DOHH2 (cell line): ENCODE measurements at regions not wholly inside any gene's neighbourhood (a gene's known extent, or its start where the extent isn't known, plus 50 kb on each side); places are given as distances from the start of the nearest gene placed in this dataset.

Experiments
- H3F3A ChIP-seq: fragments of 200-600 bp; sonication (generic), shearing (Covaris generic); 2 replicates; pipeline ENCODE4 v1.6.0; 2016; ENCODE audit warnings: antibody characterized with exemption, mild to moderate bottlenecking; ENCODE audit not compliant: control insufficient read depth, insufficient read depth
- H3K27ac ChIP-seq: fragments of 200-600 bp; sonication (generic); 2 replicates; pipeline ENCODE4 v1.5.1; 2014; ENCODE audit warnings: low read depth, mild to moderate bottlenecking, low read length, moderate library complexity
- H3K27me3 ChIP-seq: fragments of 200-600 bp; sonication (generic); 2 replicates; pipeline ENCODE4 v1.6.1; 2014; ENCODE audit warnings: mild to moderate bottlenecking, low read length, mixed read lengths; ENCODE audit not compliant: control insufficient read depth
- H3K36me3 ChIP-seq: fragments of 200-600 bp; sonication (generic); 2 replicates; pipeline ENCODE4 v1.6.1; 2014; ENCODE audit warnings: mild to moderate bottlenecking, low read length, moderate library complexity, mixed read lengths; ENCODE audit not compliant: control insufficient read depth
- H3K4me1 ChIP-seq: fragments of 200-600 bp; sonication (generic); 2 replicates; pipeline ENCODE4 v1.6.1; 2014; ENCODE audit warnings: mild to moderate bottlenecking, low read length, mixed read lengths; ENCODE audit not compliant: control insufficient read depth
- H3K4me2 ChIP-seq: fragments of 200-600 bp; sonication (generic); 2 replicates; pipeline ENCODE4 v1.6.0; 2014; ENCODE audit warnings: mild to moderate bottlenecking, low read length, moderate library complexity
- H3K4me3 ChIP-seq: fragments of 200-600 bp; sonication (generic); 2 replicates; pipeline ENCODE4 v1.5.1; 2014; ENCODE audit warnings: mild to moderate bottlenecking, low read length, mixed read lengths
- H3K79me2 ChIP-seq: fragments of 200-600 bp; sonication (generic); 2 replicates; pipeline ENCODE4 v1.6.1; 2014; ENCODE audit warnings: mild to moderate bottlenecking, low read length, mixed read lengths; ENCODE audit not compliant: control insufficient read depth
- H3K9me2 ChIP-seq: fragments of 200-600 bp; sonication (generic); replicated peaks from 2 replicates; pipeline ENCODE4 v1.6.1; 2014; ENCODE audit warnings: mild to moderate bottlenecking, low read length, mixed read lengths; ENCODE audit not compliant: control insufficient read depth
- H3K9me3 ChIP-seq: fragments of 200-600 bp; sonication (generic); 2 replicates; pipeline ENCODE4 v1.6.1; 2014; ENCODE audit warnings: antibody characterized with exemption, low read length, mixed read lengths; ENCODE audit not compliant: control insufficient read depth, insufficient read depth
- H4K20me1 ChIP-seq: fragments of 200-600 bp; sonication (generic); 2 replicates; pipeline ENCODE4 v1.6.0; 2014; ENCODE audit warnings: low read depth, mild to moderate bottlenecking, antibody characterized with exemption, low read length, moderate library complexity; ENCODE audit not compliant: control insufficient read depth, insufficient read depth
- EZH2phosphoT487 ChIP-seq: fragments of 200-600 bp; sonication (generic); IDR thresholded peaks from 2 replicates; pipeline ENCODE4 v1.6.1; 2017; ENCODE audit warnings: borderline replicate concordance, mild to moderate bottlenecking, antibody characterized with exemption, low read length, moderate library complexity, mixed read lengths
- TF ChIP-seq, protein P1 (sequence below): fragments of 200-600 bp; sonication (generic); IDR thresholded peaks from one replicate; pipeline ENCODE4 v1.5.1; 2014; ENCODE audit warnings: antibody characterized with exemption, mild to moderate bottlenecking, low read depth, low read length; ENCODE audit not compliant: poor library complexity, severe bottlenecking

GRCh38 chr6:120805276-120805675 is 529.0 kb downstream of the TBC1D32 start:
- Histone ChIP-seq H3K4me3 (no peak overlapping the region), H3K9me3 (peaks cover 6% of the 10 kb centered on the region; the same call in 1 of the 2 replicates), H3K27ac (no peak overlapping the region), H4K20me1 (no peaks in the 10 kb centered on the region), H3K4me2 (no peak overlapping the region), H3K9me2 (no peaks in the 10 kb centered on the region), H3F3A (no peaks in the 10 kb centered on the region), H3K4me1 (no peaks in the 10 kb centered on the region), H3K27me3 (no peaks in the 10 kb centered on the region), H3K36me3 (no peaks in the 10 kb centered on the region), H3K79me2 (no peaks in the 10 kb centered on the region)
- no peak for TF ChIP-seq EZH2phosphoT487
- TF ChIP-seq, protein P1, sequence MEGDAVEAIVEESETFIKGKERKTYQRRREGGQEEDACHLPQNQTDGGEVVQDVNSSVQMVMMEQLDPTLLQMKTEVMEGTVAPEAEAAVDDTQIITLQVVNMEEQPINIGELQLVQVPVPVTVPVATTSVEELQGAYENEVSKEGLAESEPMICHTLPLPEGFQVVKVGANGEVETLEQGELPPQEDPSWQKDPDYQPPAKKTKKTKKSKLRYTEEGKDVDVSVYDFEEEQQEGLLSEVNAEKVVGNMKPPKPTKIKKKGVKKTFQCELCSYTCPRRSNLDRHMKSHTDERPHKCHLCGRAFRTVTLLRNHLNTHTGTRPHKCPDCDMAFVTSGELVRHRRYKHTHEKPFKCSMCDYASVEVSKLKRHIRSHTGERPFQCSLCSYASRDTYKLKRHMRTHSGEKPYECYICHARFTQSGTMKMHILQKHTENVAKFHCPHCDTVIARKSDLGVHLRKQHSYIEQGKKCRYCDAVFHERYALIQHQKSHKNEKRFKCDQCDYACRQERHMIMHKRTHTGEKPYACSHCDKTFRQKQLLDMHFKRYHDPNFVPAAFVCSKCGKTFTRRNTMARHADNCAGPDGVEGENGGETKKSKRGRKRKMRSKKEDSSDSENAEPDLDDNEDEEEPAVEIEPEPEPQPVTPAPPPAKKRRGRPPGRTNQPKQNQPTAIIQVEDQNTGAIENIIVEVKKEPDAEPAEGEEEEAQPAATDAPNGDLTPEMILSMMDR, result no peak

DNA sequence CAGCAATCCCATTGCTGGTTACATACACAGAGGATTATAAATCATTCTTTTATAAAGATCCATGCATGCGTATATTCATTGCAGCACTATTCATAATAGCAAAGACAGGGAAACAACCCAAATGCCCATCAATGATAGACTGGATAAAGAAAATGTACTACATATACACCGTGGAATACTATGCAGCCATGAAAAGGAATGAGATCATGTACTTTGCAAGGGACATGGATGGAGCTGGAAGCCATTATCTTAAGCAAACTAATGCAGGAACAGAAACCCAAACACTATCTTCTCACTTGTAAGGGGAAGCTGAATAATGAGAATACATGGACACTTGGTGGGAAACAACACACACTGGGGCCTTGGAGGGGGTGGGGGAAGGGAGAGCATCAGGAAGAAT is 529.7 kb downstream of the TBC1D32 start:
- Histone ChIP-seq H3K27ac (no peak overlapping the region), H3F3A (no peaks in the 10 kb centered on the region), H3K27me3 (no peaks in the 10 kb centered on the region), H3K9me2 (no peaks in the 10 kb centered on the region), H3K79me2 (no peaks in the 10 kb centered on the region), H3K9me3 (peaks cover 6% of the 10 kb centered on the region; the same call in 1 of the 2 replicates), H3K4me2 (no peak overlapping the region), H3K36me3 (no peaks in the 10 kb centered on the region), H3K4me1 (no peaks in the 10 kb centered on the region), H3K4me3 (no peak overlapping the region), H4K20me1 (no peaks in the 10 kb centered on the region)
- TF ChIP-seq, protein P1, result no peak
- TF ChIP-seq EZH2phosphoT487, result no peak

DNA sequence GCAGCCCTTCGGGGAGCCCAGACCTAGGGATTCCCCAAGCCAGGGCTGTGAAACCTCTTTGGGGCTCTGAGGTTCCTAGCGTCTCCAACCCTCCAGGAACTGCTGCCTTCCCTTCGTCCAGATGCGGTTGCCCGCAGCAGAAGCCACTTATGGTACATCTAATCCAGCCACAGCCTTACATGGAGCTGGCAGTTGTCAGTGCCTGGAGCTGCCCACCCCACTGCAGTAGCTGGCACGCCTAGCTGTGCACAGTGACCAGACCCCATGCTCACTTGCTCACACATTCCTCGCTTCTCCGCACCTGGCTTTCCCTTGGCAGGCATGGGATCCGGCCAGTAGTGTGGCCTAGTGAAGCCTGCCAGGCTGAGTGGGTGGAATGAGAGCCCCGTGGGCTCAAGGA is 547.6 kb downstream of the TBC1D32 start:
- H3K27me3 ChIP-seq, result no peaks in the 10 kb centered on the region
- no peaks in the 10 kb centered on the region for H3K9me3 ChIP-seq
- H3K27ac ChIP-seq, result no peak overlapping the region
- H3K9me2 ChIP-seq, result no peaks in the 10 kb centered on the region
- no peak overlapping the region for H3K4me3 ChIP-seq
- no peaks in the 10 kb centered on the region for H4K20me1 ChIP-seq
- H3K4me1 ChIP-seq, result no peaks in the 10 kb centered on the region
- no peak overlapping the region for H3K4me2 ChIP-seq
- no peaks in the 10 kb centered on the region for H3K36me3 ChIP-seq
- no peaks in the 10 kb centered on the region for H3F3A ChIP-seq
- no peaks in the 10 kb centered on the region for H3K79me2 ChIP-seq
- TF ChIP-seq EZH2phosphoT487, result no peak
- TF ChIP-seq, protein P1, result no peak

GRCh38 chr6:120786256-120786655 is 548.0 kb downstream of the TBC1D32 start:
- no peaks in the 10 kb centered on the region for H3K79me2 ChIP-seq
- no peaks in the 10 kb centered on the region for H3K27me3 ChIP-seq
- H3K4me3 ChIP-seq, result no peak overlapping the region
- no peaks in the 10 kb centered on the region for H3K9me3 ChIP-seq
- H3K36me3 ChIP-seq, result no peaks in the 10 kb centered on the region
- H4K20me1 ChIP-seq, result no peaks in the 10 kb centered on the region
- no peaks in the 10 kb centered on the region for H3K9me2 ChIP-seq
- H3K4me1 ChIP-seq, result no peaks in the 10 kb centered on the region
- H3K27ac ChIP-seq, result no peak overlapping the region
- H3F3A ChIP-seq, result no peaks in the 10 kb centered on the region
- TF ChIP-seq, protein P1, result no peak
- TF ChIP-seq EZH2phosphoT487, result no peak
- no peak overlapping the region for H3K4me2 ChIP-seq
